GM12865 (cell line): ENCODE measurements at regions not wholly inside any gene's neighbourhood (a gene's known extent, or its start where the extent isn't known, plus 50 kb on each side); places are given as distances from the start of the nearest gene placed in this dataset.

Source experiments
- DNase-seq: peaks from one replicate; pipeline ENCODE4 v3.0.0; 2010; ENCODE audit warnings: low read depth
- H3K4me3 ChIP-seq: 2 replicates; pipeline ENCODE4 v1.5.1; 2011; ENCODE audit warnings: mild to moderate bottlenecking, low read depth, low read length, control low read depth
- CTCF ChIP-seq: IDR thresholded peaks from 2 replicates; pipeline ENCODE4 v1.5.1; 2011; ENCODE audit warnings: low read length, control low read depth, low read depth, inconsistent platforms; ENCODE audit not compliant: insufficient read depth; ENCODE audit errors: missing control alignments

GRCh38 chr1:68293609-68294366 lies 61.5 kb upstream of the WLS start:
- DNase-seq: no peak
- no peak for TF ChIP-seq CTCF
- no peak overlapping the region for H3K4me3 ChIP-seq

GRCh38 chr1:68293122-68293521 lies 60.8 kb upstream of the WLS start:
- no peak for TF ChIP-seq CTCF
- no peak for DNase-seq
- no peak overlapping the region for H3K4me3 ChIP-seq

- H3K4me3 ChIP-seq: no peak overlapping the region
- no peak for TF ChIP-seq CTCF
- no peak for DNase-seq
Observed at GRCh38 chr1:68291688-68292384, 59.5 kb upstream of the WLS start.

GRCh38 chr1:68287241-68287640 lies 54.9 kb upstream of the WLS start:
- DNase-seq: no peak
- H3K4me3 ChIP-seq: no peak overlapping the region
- TF ChIP-seq CTCF: no peak

- no peak for DNase-seq
- H3K4me3 ChIP-seq: no peak overlapping the region
- TF ChIP-seq CTCF: no peak
Observed at GRCh38 chr1:68285046-68285445, 52.7 kb upstream of the WLS start.

DNA sequence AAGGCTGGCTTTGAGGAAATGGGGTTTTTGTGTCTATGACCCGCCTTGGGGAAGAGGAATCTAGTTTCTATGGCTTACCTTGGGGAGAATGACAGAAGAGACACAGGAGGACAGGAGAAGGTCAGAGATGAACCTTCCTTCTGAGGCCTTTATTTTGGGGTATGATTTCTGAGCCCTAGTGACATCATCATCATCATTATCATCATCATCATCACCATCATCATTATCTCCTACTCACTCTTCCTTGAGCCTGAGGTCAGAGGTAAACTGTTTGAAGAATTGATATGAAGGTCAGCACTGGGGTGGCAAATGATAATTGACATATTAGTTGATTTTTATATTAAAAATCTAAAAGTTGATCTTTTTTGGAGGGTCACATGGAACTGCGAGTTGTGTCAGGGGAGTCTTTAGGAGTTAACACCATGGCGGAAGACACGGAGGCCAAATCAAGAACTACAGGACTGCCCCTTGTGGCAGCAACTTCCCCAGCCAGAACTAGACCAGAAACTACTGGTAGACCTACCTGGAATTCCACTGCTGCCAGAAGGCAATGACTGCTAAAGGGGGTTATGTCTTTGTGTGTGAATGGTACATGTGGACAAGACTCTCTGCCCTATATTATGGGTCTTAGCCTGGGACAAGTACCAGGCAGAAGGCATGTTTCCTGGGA lies 49.8 kb upstream of the WLS start:
- DNase-seq: no peak
- no peak for TF ChIP-seq CTCF
- H3K4me3 ChIP-seq: no peak overlapping the region
